Erythroblast (primary cell): ENCODE measurements at regions not wholly inside any gene's neighbourhood (a gene's known extent, or its start where the extent isn't known, plus 50 kb on each side); places are given as distances from the start of the nearest gene placed in this dataset.

Experiments
- DNase-seq, 2 experiments: peaks; one replicate each; lab custom pipeline; 2025; lab: John Stamatoyannopoulos, UW
- GATA1 ChIP-seq: IDR thresholded peaks from 2 replicates; pipeline ENCODE4 v1.6.1; 2011; ENCODE audit warnings: low read depth, mild to moderate bottlenecking, control low read depth, low read length, moderate library complexity
- POLR2A ChIP-seq: IDR thresholded peaks from 2 replicates; pipeline ENCODE4 v1.6.1; 2011; ENCODE audit warnings: mild to moderate bottlenecking, low read length

DNA sequence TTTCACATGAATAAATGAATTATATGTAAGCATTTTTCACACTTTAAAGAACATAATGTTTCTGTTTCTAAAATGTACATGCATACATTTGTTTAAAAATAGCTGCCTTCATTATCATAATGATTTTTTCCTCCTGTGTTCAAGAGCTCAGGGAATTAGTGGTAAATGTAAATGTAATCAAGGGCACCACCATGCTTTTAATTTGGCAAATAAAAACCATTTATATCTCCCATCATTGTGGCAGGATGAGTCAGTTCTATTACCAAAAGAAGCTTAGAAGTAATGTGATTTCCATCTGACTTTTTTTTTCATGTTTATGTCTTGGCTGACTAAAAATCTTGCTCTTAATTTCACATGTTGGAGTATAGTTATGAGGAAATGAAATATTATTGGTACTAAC lies 176.1 kb downstream of the GXYLT1 start:
- TF ChIP-seq POLR2A (no peak), GATA1 (no peak)
- no peak for DNase-seq

DNA sequence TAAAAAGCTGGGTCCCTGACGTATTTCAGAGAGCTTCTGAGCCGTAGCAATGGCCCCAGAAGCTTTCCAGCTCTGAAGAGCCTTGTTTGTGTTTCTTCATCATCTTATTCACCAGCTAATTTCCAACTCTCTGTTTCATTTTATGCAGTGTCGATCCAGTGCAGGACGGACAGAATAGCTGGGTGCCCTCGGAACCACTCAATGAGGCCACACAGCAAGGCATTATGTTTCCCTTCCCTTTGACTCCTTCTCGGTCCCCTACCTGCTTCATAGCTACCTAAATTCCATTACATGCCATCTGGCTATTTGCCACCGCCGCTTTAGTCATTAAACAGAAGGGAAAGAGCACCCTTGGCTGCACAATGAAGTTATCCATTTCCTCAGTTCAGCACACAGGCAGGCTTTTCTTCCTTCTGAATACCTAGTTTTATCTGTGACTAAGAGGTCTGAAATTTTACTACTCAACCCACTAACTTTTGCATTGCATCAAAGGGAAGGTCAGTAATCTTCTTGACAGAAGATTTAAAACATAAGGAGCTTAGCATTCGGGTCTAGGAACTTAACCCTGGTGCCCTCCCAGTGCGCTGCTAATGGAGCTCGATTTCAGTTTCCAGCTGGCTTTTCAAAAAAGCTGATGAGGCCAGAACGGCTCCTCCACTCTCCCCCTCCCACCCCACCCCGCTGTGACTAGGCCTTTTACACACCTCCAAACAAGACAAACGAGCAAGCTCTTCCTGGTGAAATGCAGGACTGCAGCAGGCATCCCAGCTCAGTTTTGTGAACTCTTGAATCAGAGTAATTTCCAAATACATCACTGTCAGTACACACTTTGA lies 176.8 kb downstream of the GXYLT1 start:
- no peak for TF ChIP-seq GATA1
- no peak for DNase-seq

DNA sequence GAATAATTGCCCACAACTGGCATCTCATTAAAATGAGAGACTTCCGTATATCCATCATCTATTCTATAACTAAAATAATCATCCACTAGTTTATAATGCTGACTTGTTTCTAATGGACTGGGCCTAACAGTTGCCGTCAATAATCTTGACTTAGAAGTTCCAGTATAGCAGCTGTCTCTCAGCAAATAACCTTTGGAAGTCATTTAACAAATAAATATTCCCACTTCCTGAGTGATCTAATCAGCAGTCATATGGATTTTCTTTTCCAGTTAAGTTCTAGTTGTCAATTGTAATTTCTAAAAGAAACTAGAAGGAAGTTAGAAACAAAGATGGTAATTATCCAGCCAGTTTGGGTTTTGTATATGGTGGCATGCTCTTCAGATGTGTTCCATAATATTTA lies 177.8 kb downstream of the GXYLT1 start:
- DNase-seq: no peak
- TF ChIP-seq POLR2A (no peak), GATA1 (no peak)

DNA sequence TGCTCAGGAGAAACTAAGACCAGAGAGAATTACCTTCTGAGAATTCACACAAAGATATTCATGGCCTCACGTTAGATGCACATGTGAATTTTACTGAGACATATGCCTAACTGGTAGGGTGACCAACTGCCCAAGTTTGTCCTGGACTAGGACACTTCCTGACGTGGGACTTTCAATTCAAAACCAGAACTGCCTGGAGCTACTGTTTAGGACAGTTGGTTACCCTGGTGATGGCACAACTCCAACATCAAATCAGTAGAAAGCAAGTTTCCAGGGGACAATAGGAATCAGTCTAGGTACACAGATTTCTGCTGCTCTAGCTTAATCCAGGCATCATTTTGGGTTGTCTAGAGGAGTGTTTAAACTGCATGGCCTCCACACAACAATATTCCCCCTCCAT lies 178.7 kb downstream of the GXYLT1 start:
- no peak for DNase-seq
- TF ChIP-seq POLR2A (no peak), GATA1 (no peak)

DNA sequence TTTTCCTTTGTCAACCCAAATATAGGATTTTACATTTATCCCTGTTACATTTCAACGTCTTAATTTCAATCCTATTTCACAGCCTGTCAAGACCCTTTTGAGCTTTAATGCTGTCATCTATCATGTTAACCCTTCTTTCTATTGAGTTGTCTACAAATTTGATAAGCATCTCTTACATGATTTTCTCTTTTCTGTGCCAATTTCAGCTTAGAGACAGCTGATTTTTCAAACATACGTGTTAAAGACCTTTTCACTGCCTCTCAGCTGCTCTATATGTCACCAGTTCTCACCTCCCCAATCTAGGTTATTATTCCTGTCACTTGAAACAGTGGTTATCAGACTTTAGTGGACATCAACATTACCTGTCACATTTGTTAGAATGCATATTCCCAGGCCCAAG lies 181.3 kb downstream of the GXYLT1 start:
- no peak for DNase-seq
- TF ChIP-seq GATA1 (no peak), POLR2A (no peak)

DNA sequence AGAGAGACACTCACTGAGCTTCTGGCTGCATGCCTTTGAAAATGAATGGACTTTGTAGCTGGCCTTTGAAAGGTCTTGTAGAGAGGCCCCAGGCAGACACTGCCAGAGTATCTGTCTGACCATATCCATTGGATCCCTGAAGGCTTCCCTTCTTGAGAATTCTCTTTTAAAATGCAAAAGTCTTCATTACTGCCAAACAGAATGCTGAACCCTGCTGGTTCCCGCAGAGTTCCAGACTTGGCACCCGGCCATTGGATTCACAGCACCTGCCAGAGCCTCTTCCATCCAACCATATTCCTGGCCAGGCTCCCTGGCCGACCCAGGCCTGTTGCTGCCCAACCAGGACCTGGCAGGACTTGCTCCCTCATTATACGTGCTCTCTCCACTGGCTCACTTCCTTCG lies 182.5 kb downstream of the GXYLT1 start:
- TF ChIP-seq POLR2A: no peak
- no peak for TF ChIP-seq GATA1
- no peak for DNase-seq

DNA sequence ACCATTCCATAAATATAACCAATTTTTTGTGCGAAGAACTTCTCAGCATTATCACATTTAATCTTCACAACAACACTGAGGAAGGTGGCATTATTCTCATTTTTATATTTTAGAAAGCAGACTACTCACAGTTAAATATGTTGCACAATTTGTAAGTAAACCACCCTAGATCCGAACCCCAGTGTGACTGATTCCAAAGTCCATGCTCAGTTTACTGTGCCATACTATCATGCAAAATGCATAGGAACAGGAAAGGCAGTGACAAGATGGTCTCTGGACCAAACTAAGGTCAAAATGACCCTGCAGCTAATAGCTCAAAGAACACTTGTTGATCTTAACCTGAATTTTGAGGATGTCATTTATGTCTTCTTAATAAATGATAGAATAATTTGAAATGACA lies 185.4 kb downstream of the GXYLT1 start:
- DNase-seq: no peak
- TF ChIP-seq GATA1: no peak
- no peak for TF ChIP-seq POLR2A

DNA sequence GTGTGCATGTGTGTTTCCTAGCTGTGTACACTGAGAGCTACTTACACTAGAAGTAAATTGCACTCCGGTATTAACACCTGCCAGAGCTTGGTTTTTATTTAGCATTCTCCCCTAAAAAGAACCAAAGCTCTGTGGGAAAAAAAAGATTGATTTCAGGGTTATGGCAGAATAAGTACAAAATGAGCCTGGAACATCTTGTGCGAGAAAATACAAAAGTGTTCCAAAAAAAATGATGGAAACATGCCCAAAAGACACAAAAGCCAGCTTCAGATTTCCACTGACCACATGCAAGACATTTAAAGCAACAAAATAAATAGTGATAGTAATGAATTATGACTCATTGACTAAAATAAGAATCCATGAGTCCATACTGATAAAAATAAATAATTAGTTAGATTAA lies 188.3 kb downstream of the GXYLT1 start:
- TF ChIP-seq POLR2A (no peak), GATA1 (no peak)
- DNase-seq: no peak

DNA sequence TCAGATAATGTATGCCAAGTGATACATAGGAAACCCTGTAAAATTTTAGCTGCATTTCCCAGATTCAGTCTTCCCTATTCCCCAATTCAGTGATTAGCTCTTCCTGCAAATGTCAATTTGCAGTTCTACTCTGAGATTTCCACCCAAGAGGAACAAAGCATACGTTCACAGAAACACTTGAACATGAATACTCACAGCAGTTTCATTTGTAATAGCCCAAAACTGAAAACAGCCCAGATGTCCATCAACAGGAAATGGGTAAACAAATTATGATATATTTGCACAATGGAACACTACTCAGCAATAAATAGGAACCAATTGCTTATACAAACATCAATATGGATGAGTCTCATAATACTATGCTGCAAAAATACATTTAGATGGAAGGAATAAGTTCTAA lies 194.2 kb downstream of the GXYLT1 start:
- no peak for DNase-seq
- no peak for TF ChIP-seq GATA1
- no peak for TF ChIP-seq POLR2A

DNA sequence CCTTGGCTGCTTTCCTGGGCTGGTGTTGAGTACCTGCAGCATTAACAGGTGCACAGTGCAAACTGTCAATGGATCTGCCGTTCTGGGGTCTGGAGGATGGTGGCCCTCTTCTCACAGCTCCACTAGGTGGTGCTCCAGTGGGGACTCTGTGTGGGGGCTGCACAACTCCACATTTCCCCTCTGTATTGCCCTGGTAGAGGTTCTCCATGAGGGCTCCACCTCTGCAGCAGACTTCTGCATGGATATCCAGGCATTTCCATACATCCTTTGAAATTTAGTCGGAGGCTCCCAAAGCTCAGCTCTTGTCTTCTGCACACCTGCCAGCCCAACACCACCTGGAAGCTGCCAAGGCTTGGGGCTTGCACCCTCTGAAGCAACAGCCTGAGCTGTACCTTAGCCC lies 198.6 kb downstream of the GXYLT1 start:
- DNase-seq: no peak
- TF ChIP-seq POLR2A (no peak), GATA1 (no peak)

DNA sequence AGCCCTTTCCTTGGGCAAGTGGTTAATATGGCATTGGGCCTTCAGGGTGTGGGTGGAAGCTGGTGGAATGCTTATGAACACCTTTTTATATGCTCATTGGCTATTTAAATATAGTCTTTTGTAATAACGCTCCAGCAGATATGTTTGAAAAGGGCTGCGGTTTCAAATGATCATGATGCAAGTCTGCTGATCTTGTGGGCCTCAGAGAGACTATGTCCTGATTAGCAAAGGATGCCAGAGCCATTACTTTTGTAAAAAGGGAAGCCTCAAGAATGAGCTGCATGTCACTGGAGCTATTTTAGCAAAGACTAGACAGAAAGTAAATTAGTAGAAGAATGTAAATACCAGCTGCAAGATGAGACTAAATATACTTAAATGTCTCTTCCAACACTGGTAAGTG lies 200.5 kb downstream of the GXYLT1 start:
- TF ChIP-seq POLR2A: no peak
- no peak for TF ChIP-seq GATA1

DNA sequence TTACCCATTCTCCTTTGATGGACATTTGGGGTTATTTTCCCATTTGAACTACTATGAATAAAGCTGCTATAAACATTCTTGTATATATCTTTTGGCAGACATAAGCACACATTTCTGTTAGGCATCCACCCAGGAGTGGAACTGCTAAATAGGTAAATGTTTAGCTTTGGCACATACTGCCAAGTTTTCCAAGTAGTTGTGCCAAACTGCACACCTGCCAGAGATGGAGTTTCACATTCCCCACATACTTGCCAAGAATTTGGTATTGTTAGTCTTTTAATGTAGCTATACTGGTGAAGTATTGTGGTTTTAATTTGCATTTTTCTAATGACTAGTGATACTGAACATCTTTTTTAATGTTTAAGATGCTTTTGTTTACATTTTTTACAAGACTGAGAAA lies 201.0 kb downstream of the GXYLT1 start:
- TF ChIP-seq GATA1 (no peak), POLR2A (no peak)
- DNase-seq: no peak

More for the DNA sequence above, 200.5 kb downstream of the GXYLT1 start:
- no peak for DNase-seq

DNA sequence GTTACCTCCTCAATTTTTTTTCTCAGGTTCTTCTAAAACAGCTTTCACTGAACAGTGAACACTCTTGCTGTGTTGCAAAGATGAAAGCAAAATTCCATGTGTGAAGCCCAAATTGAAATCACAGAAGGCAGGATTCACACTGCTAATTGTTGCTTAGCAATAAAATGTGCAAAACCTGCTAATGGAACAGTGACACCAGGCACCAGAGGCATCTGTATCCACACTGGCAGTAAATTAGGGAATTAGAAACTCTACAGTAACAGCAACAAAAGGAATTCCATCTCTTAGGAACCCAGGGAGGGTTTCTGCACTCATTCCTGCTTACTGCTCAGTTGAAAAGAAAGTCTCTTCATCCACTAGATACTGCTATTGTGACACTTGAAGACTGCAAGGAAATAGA lies 202.3 kb downstream of the GXYLT1 start:
- no peak for DNase-seq

DNA sequence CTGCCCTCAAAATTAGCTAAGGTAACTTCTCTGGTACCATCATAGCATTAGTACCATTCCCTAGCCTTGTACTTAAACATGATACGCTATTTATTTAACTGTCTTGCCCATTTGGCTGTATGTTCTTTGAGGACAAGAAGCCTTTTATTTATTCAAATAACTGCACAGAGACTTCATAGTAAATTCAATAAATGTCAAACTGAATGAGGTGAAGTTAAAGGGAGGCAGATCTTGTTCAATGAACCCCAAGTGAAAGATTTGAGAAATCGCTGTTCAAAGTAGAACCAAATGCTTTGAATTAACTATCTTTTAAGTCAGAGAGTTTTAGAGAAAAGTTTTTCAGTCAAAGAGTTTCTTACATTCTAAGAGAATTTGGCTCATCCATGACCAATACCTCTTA lies 203.6 kb downstream of the GXYLT1 start:
- DNase-seq: no peak
- TF ChIP-seq POLR2A (no peak), GATA1 (no peak)

More for the DNA sequence above, 202.3 kb downstream of the GXYLT1 start:
- TF ChIP-seq GATA1 (no peak), POLR2A (no peak)

DNA sequence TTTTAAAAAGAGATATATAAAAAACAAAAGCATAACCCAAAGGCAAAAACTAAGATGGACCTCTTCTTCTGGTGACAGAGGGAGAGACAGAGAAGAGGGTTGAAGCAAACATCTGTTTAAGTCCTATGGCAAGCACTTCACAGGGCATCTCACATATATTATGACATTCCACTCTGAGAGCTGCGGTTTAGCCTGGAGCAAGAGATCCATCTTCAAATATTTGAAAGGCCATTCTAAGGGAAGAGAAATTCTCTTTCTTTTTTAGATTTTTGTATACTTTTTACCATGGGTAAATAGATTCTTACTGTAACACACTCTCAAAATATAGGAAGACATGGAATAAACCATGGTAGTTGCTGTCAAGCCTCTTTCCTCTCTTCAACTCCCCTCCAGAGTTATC lies 204.1 kb downstream of the GXYLT1 start:
- DNase-seq: no peak
- no peak for TF ChIP-seq POLR2A
- no peak for TF ChIP-seq GATA1

DNA sequence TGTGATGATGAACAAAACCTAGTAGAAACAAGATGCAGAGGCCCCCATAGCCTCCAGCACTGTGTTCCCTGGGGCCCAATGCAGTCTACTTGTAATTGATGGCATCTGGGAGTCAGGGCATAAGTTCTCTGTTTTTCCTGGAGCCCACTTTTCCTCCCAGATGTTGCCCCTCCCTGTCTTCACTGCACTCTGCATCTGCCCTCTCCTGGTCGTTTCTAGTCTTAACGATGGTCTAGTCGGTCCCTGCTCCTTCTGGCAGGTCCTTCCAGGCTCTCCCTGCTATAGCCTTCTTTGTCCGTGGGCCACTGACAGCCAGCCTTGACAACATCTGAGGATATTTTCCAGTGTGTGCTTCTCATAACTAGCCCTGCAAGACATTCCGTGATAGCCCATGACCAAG lies 208.3 kb downstream of the GXYLT1 start:
- no peak for DNase-seq
- no peak for TF ChIP-seq POLR2A
- TF ChIP-seq GATA1: no peak
